GM06990 (cell line): ENCODE measurements at regions not wholly inside any gene's neighbourhood (a gene's known extent, or its start where the extent isn't known, plus 50 kb on each side); places are given as distances from the start of the nearest gene placed in this dataset.

ENCODE experiments used
- DNase-seq: peaks from one replicate; pipeline ENCODE4 v3.0.0-alpha.2; 2011; ENCODE audit not compliant: insufficient read length; ENCODE audit errors: extremely low read depth
- H3K27me3 ChIP-seq: replicated peaks from 2 replicates; pipeline ENCODE4 v1.6.0; 2011; ENCODE audit warnings: low read length; ENCODE audit not compliant: control insufficient read depth, insufficient read depth
- H3K36me3 ChIP-seq: 2 replicates; pipeline ENCODE4 v1.5.1; 2011; ENCODE audit warnings: low read length; ENCODE audit not compliant: control insufficient read depth, insufficient read depth
- H3K4me3 ChIP-seq: replicated peaks from 2 replicates; pipeline ENCODE4 v1.5.1; 2011; ENCODE audit warnings: low read depth, mild to moderate bottlenecking, control low read depth, low read length
- TF ChIP-seq, protein P1 (sequence below): IDR thresholded peaks from 2 replicates; pipeline ENCODE4 v1.5.1; 2011; ENCODE audit warnings: low read length, control low read depth, mild to moderate bottlenecking, inconsistent platforms; ENCODE audit not compliant: insufficient read depth, poor library complexity, severe bottlenecking

GRCh38 chr2:59936048-59936447, 617.4 kb downstream of the BCL11A start:
- TF ChIP-seq, protein P1, sequence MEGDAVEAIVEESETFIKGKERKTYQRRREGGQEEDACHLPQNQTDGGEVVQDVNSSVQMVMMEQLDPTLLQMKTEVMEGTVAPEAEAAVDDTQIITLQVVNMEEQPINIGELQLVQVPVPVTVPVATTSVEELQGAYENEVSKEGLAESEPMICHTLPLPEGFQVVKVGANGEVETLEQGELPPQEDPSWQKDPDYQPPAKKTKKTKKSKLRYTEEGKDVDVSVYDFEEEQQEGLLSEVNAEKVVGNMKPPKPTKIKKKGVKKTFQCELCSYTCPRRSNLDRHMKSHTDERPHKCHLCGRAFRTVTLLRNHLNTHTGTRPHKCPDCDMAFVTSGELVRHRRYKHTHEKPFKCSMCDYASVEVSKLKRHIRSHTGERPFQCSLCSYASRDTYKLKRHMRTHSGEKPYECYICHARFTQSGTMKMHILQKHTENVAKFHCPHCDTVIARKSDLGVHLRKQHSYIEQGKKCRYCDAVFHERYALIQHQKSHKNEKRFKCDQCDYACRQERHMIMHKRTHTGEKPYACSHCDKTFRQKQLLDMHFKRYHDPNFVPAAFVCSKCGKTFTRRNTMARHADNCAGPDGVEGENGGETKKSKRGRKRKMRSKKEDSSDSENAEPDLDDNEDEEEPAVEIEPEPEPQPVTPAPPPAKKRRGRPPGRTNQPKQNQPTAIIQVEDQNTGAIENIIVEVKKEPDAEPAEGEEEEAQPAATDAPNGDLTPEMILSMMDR, result no peak
- DNase-seq, result no peak
- no peak overlapping the region for H3K4me3 ChIP-seq

GRCh38 chr2:59935005-59935404, 618.4 kb downstream of the BCL11A start:
- Histone ChIP-seq H3K27me3 (no peaks in the 10 kb centered on the region), H3K36me3 (no peaks in the 10 kb centered on the region)
- TF ChIP-seq, protein P1, result peak; percentile 21

More at GRCh38 chr2:59936048-59936447, 617.4 kb downstream of the BCL11A start:
- Histone ChIP-seq H3K27me3 (no peaks in the 10 kb centered on the region), H3K36me3 (no peaks in the 10 kb centered on the region)

GRCh38 chr2:59933948-59934347, 619.5 kb downstream of the BCL11A start:
- no peak for DNase-seq
- Histone ChIP-seq H3K4me3 (no peak overlapping the region), H3K27me3 (no peaks in the 10 kb centered on the region), H3K36me3 (no peaks in the 10 kb centered on the region)
- TF ChIP-seq, protein P1, result no peak

More at GRCh38 chr2:59935005-59935404, 618.4 kb downstream of the BCL11A start:
- DNase-seq, result no peak
- no peak overlapping the region for H3K4me3 ChIP-seq

DNA sequence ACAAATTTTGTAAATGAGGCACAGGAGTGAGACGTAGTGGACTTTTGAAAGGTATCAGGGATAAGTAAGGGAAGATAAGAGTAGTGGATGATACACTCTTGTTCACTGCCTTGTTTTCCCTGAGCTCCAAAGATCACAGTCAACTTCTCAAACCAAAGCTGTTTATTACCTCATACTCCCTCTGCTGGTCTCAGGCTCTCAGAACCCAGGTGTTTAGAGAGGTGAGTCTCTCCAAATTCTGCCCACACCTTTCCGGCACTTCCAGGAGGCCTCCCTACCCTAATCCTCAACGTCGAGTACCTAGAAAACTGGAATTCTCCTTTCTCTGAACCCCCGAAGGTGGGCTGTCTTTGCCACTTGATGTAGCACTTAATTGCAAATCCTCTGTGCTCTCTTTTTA, 621.1 kb downstream of the BCL11A start:
- no peak for DNase-seq
- H3K4me3 ChIP-seq, result no peak overlapping the region
- H3K36me3 ChIP-seq, result no peaks in the 10 kb centered on the region
- H3K27me3 ChIP-seq, result no peaks in the 10 kb centered on the region
- TF ChIP-seq, protein P1, result no peak

- TF ChIP-seq, protein P1, result no peak
- H3K27me3 ChIP-seq, result no peaks in the 10 kb centered on the region
- no peak for DNase-seq
- no peak overlapping the region for H3K4me3 ChIP-seq
- H3K36me3 ChIP-seq, result no peaks in the 10 kb centered on the region
These were observed 623.0 kb downstream of the BCL11A start for GRCh38 chr2:59930430-59930829.

GRCh38 chr2:59926731-59927130, 626.7 kb downstream of the BCL11A start:
- no peaks in the 10 kb centered on the region for H3K27me3 ChIP-seq
- TF ChIP-seq, protein P1, result no peak
- DNase-seq, result no peak
- no peaks in the 10 kb centered on the region for H3K36me3 ChIP-seq
- no peak overlapping the region for H3K4me3 ChIP-seq
